ENCODE measurements at regions not wholly inside any gene's neighbourhood (a gene's known extent, or its start where the extent isn't known, plus 50 kb on each side); places are given as distances from the start of the nearest gene placed in this dataset.
"Not testable (repeated sequence)": the region's sequence is repeated elsewhere in the genome, so short reads cannot be mapped to it uniquely, and the experiment has no call there.

GRCh38 chr21:8998946-8999681, 1522.3 kb upstream of the TPTE start:
- H3K9ac ChIP-seq (ENCODE audit: low read length in 3 of 3) = no peak overlapping the region
- H3K27me3 ChIP-seq (ENCODE audit: control insufficient read depth, insufficient read depth, low read length) = no peaks in the 10 kb centered on the region
- H3K4me3 ChIP-seq (ENCODE audit: low read length in 3 of 3) = no peak overlapping the region
- intact Hi-C loops (cut with DNase I) = no loop called here
- no peak overlapping the region for H3K27ac ChIP-seq (ENCODE audit: low read depth in 2 of 2, low read length in 2 of 2)
- H3K4me1 ChIP-seq (ENCODE audit: control insufficient read depth in 2 of 3, insufficient read depth in 2 of 3, low read depth in 1 of 3, low read length in 3 of 3) = no peaks in the 10 kb centered on the region
- peak; percentile 45 for FAIRE-seq
- peaks cover 0 to 6% (median 0%) of the 10 kb centered on the region in 3 donors for H3K9me3 ChIP-seq (ENCODE audit: control insufficient read depth in 2 of 3, insufficient read depth in 1 of 3, low read length in 3 of 3)
- H3K36me3 ChIP-seq (ENCODE audit: control insufficient read depth in 2 of 3, insufficient read depth in 3 of 3, low read length in 3 of 3) = no peaks in the 10 kb centered on the region
- no peak for TF ChIP-seq CTCF (IDR thresholded peaks at IDR 0.05; ENCODE audit: borderline replicate concordance, extremely low read depth, insufficient read depth)
- DNase-seq = no peak

- DNase-seq; H3K4me1 ChIP-seq (ENCODE audit: control insufficient read depth in 2 of 3, insufficient read depth in 2 of 3, low read depth in 1 of 3, low read length in 3 of 3); H3K9me3 ChIP-seq (ENCODE audit: control insufficient read depth in 2 of 3, insufficient read depth in 1 of 3, low read length in 3 of 3); H3K9ac ChIP-seq (ENCODE audit: low read length in 3 of 3); H3K27ac ChIP-seq (ENCODE audit: low read depth in 2 of 2, low read length in 2 of 2); FAIRE-seq; H3K36me3 ChIP-seq (ENCODE audit: control insufficient read depth in 2 of 3, insufficient read depth in 3 of 3, low read length in 3 of 3); H3K4me3 ChIP-seq (ENCODE audit: low read length in 3 of 3); intact Hi-C loops (cut with DNase I); H3K27me3 ChIP-seq (ENCODE audit: control insufficient read depth, insufficient read depth, low read length): not testable (repeated sequence)
Observed at GRCh38 chr21:9000132-9000531, 1521.3 kb upstream of the TPTE start.

GRCh38 chr21:9000671-9001070, 1520.7 kb upstream of the TPTE start:
- H3K9me3 ChIP-seq (ENCODE audit: control insufficient read depth in 2 of 3, insufficient read depth in 1 of 3, low read length in 3 of 3); H3K36me3 ChIP-seq (ENCODE audit: control insufficient read depth in 2 of 3, insufficient read depth in 3 of 3, low read length in 3 of 3); DNase-seq; intact Hi-C loops (cut with DNase I); H3K4me3 ChIP-seq (ENCODE audit: low read length in 3 of 3); H3K4me1 ChIP-seq (ENCODE audit: control insufficient read depth in 2 of 3, insufficient read depth in 2 of 3, low read depth in 1 of 3, low read length in 3 of 3); FAIRE-seq; H3K27ac ChIP-seq (ENCODE audit: low read depth in 2 of 2, low read length in 2 of 2); H3K9ac ChIP-seq (ENCODE audit: low read length in 3 of 3); H3K27me3 ChIP-seq (ENCODE audit: control insufficient read depth, insufficient read depth, low read length): not testable (repeated sequence)

- FAIRE-seq; H3K27ac ChIP-seq (ENCODE audit: low read depth in 2 of 2, low read length in 2 of 2): not testable (repeated sequence)
Observed at GRCh38 chr21:9001890-9002663, 1519.3 kb upstream of the TPTE start.

GRCh38 chr21:9003909-9004814, 1517.2 kb upstream of the TPTE start:
- FAIRE-seq; H3K36me3 ChIP-seq (ENCODE audit: control insufficient read depth in 2 of 3, insufficient read depth in 3 of 3, low read length in 3 of 3); DNase-seq; H3K9me3 ChIP-seq (ENCODE audit: control insufficient read depth in 2 of 3, insufficient read depth in 1 of 3, low read length in 3 of 3); H3K27me3 ChIP-seq (ENCODE audit: control insufficient read depth, insufficient read depth, low read length); H3K4me1 ChIP-seq (ENCODE audit: control insufficient read depth in 2 of 3, insufficient read depth in 2 of 3, low read depth in 1 of 3, low read length in 3 of 3); H3K27ac ChIP-seq (ENCODE audit: low read depth in 2 of 2, low read length in 2 of 2); H3K9ac ChIP-seq (ENCODE audit: low read length in 3 of 3); H3K4me3 ChIP-seq (ENCODE audit: low read length in 3 of 3); intact Hi-C loops (cut with DNase I): not testable (repeated sequence)

More at GRCh38 chr21:9001890-9002663, 1519.3 kb upstream of the TPTE start:
- DNase-seq; H3K36me3 ChIP-seq (ENCODE audit: control insufficient read depth in 2 of 3, insufficient read depth in 3 of 3, low read length in 3 of 3); H3K4me3 ChIP-seq (ENCODE audit: low read length in 3 of 3); intact Hi-C loops (cut with DNase I); H3K27me3 ChIP-seq (ENCODE audit: control insufficient read depth, insufficient read depth, low read length); H3K9ac ChIP-seq (ENCODE audit: low read length in 3 of 3); H3K4me1 ChIP-seq (ENCODE audit: control insufficient read depth in 2 of 3, insufficient read depth in 2 of 3, low read depth in 1 of 3, low read length in 3 of 3): not testable (repeated sequence)
- H3K9me3 ChIP-seq (ENCODE audit: control insufficient read depth in 2 of 3, insufficient read depth in 1 of 3, low read length in 3 of 3) = peaks cover 0 to 10% (median 0%) of the 10 kb centered on the region in 3 donors

GRCh38 chr21:9004815-9005518, 1516.4 kb upstream of the TPTE start:
- peak; percentile 3 for FAIRE-seq
- DNase-seq; H3K9ac ChIP-seq (ENCODE audit: low read length in 3 of 3); H3K36me3 ChIP-seq (ENCODE audit: control insufficient read depth in 2 of 3, insufficient read depth in 3 of 3, low read length in 3 of 3); H3K4me1 ChIP-seq (ENCODE audit: control insufficient read depth in 2 of 3, insufficient read depth in 2 of 3, low read depth in 1 of 3, low read length in 3 of 3); intact Hi-C loops (cut with DNase I); H3K4me3 ChIP-seq (ENCODE audit: low read length in 3 of 3); H3K9me3 ChIP-seq (ENCODE audit: control insufficient read depth in 2 of 3, insufficient read depth in 1 of 3, low read length in 3 of 3); H3K27me3 ChIP-seq (ENCODE audit: control insufficient read depth, insufficient read depth, low read length); H3K27ac ChIP-seq (ENCODE audit: low read depth in 2 of 2, low read length in 2 of 2): not testable (repeated sequence)

Data from kidney (tissue), 13 donors.